GM12878 (cell line): ENCODE measurements at regions not wholly inside any gene's neighbourhood (a gene's known extent, or its start where the extent isn't known, plus 50 kb on each side); places are given as distances from the start of the nearest gene placed in this dataset.

ENCODE experiments used
- ATAC-seq: fragments of 200-7000 bp; cut with Tn5 transposase; 3 replicates; pipeline ENCODE4 v1.9.1; 2020; ENCODE audit warnings: mild to moderate bottlenecking, moderate library complexity
- BruUV-seq: library from RNA; stranded (reverse); fragments of 400-500 nt; replicated peaks from 2 replicates; lab custom pipeline; 2021; lab: Mats Ljungman, UMichigan
- CTCF ChIA-PET: fragments of 300-600 bp; sonication (Branson Sonifier 250); formaldehyde crosslinking; extraction: SDS; loops from one replicate; lab custom pipeline; 2021; ENCODE audit warnings: inconsistent platforms; lab: Yijun Ruan, JAX
- POLR2A ChIA-PET: fragments of 350-600 bp; formaldehyde crosslinking; extraction: SDS; loops from one replicate; lab custom pipeline; 2021; ENCODE audit warnings: inconsistent platforms; lab: Charles Lee
- RAD21 ChIA-PET: fragments of 300-600 bp; sonication (Branson Sonifier 250); formaldehyde crosslinking; loops from one replicate; lab custom pipeline; 2023; ENCODE audit warnings: antibody characterized with exemption; ENCODE audit not compliant: unreplicated experiment; lab: Charles Lee
- SMC1A ChIA-PET: fragments of 300-600 bp; sonication (Branson Sonifier 250); formaldehyde crosslinking; loops from one replicate; lab custom pipeline; 2023; ENCODE audit not compliant: unreplicated experiment, uncharacterized antibody; lab: Charles Lee
- DNase-seq: peaks from one replicate; pipeline ENCODE4 v3.0.0-alpha.2; 2011; ENCODE audit warnings: low read depth, low spot score
- FAIRE-seq: peaks from 3 replicates; lab custom pipeline; 2011; peaks lifted over from hg19 to GRCh38; lab: Jason Lieb, UNC
- H2AFZ ChIP-seq: 2 replicates; pipeline ENCODE4 v1.6.0; 2011; ENCODE audit warnings: low read depth, low read length, control low read depth; ENCODE audit not compliant: control insufficient read depth
- H3K27ac ChIP-seq: 2 replicates; pipeline ENCODE4 v1.5.1; 2011; ENCODE audit warnings: control low read depth; ENCODE audit not compliant: control insufficient read depth, insufficient read depth
- H3K27me3 ChIP-seq, 2 experiments: replicated peaks in 1 of 2; 2 replicates each; pipeline versions ENCODE4 v1.6.0 to v1.6.1; 2011; ENCODE audit warnings: low read length in 1 of 2; ENCODE audit not compliant: control insufficient read depth in 2 of 2, insufficient read depth in 2 of 2
- H3K36me3 ChIP-seq, 2 experiments: 2 replicates each; pipeline ENCODE4 v1.5.1; 2011; ENCODE audit warnings: low read length in 1 of 2; ENCODE audit not compliant: control insufficient read depth in 2 of 2, insufficient read depth in 2 of 2
- H3K4me1 ChIP-seq: 2 replicates; pipeline ENCODE4 v1.6.1; 2011; ENCODE audit warnings: mild to moderate bottlenecking, low read length, moderate library complexity, mixed read lengths; ENCODE audit not compliant: control insufficient read depth, insufficient read depth
- H3K4me2 ChIP-seq: 2 replicates; pipeline ENCODE4 v1.6.0; 2011; ENCODE audit warnings: control low read depth; ENCODE audit not compliant: control insufficient read depth, insufficient read depth
- H3K4me3 ChIP-seq: fragments of 200-600 bp; sonication (generic); 2 replicates; pipeline ENCODE4 v1.5.1; 2016
- H3K79me2 ChIP-seq: 2 replicates; pipeline ENCODE4 v1.6.0; 2011; ENCODE audit warnings: low read length; ENCODE audit not compliant: control insufficient read depth, insufficient read depth
- H3K9ac ChIP-seq: 2 replicates; pipeline ENCODE4 v1.8.0; 2011; ENCODE audit warnings: low read length, control low read depth, mixed read lengths; ENCODE audit not compliant: control insufficient read depth, insufficient read depth
- H3K9me3 ChIP-seq: replicated peaks from 3 replicates; pipeline ENCODE4 v1.5.1; 2011; ENCODE audit warnings: mild to moderate bottlenecking, low read length; ENCODE audit not compliant: control insufficient read depth, insufficient read depth
- H4K20me1 ChIP-seq: 2 replicates; pipeline ENCODE4 v1.6.0; 2011; ENCODE audit not compliant: control insufficient read depth, insufficient read depth
- E2F8 ChIP-seq: fragments of 450-650 bp; IDR thresholded peaks from 2 replicates; pipeline ENCODE4 v1.6.1; 2018; ENCODE audit warnings: mild to moderate bottlenecking, low read depth, moderate library complexity; ENCODE audit not compliant: partially characterized antibody
- EED ChIP-seq: sonication (generic); IDR thresholded peaks from 2 replicates; pipeline ENCODE4 v1.6.1; 2016; ENCODE audit warnings: antibody characterized with exemption, low read depth
- ETV6 ChIP-seq, 2 experiments: fragments of 450-650 bp in 1 of 2; IDR thresholded peaks in 1 of 2; conservative IDR thresholded peaks in 1 of 2; 2 replicates each; pipeline ENCODE4 v1.6.1; 2014; ENCODE audit warnings: antibody characterized with exemption in 1 of 2, borderline replicate concordance in 1 of 2, low read depth in 1 of 2, mild to moderate bottlenecking in 1 of 2, moderate library complexity in 1 of 2
- GABPA ChIP-seq: IDR thresholded peaks from 2 replicates; pipeline ENCODE4 v1.6.1; 2014; ENCODE audit warnings: antibody characterized with exemption, low read depth, mild to moderate bottlenecking, inconsistent platforms
- HDAC6 ChIP-seq: fragments of 200-600 bp; sonication (generic); IDR thresholded peaks from one replicate; pipeline ENCODE4 v1.8.0; 2017; ENCODE audit warnings: antibody characterized with exemption; ENCODE audit not compliant: unreplicated experiment
- MLLT1 ChIP-seq: fragments of 450-650 bp; IDR thresholded peaks from 2 replicates; pipeline ENCODE4 v1.6.1; 2016; ENCODE audit warnings: mild to moderate bottlenecking
- MTA2 ChIP-seq: fragments of 450-650 bp; IDR thresholded peaks from 2 replicates; pipeline ENCODE4 v1.6.1; 2016; ENCODE audit warnings: low read depth, mild to moderate bottlenecking, moderate library complexity
- NKRF ChIP-seq: fragments of 450-650 bp; conservative IDR thresholded peaks from 2 replicates; pipeline ENCODE4 v1.6.1; 2017; ENCODE audit warnings: mild to moderate bottlenecking, moderate library complexity
- PAX8 ChIP-seq: fragments of 450-650 bp; IDR thresholded peaks from 2 replicates; pipeline ENCODE4 v1.6.1; 2017; ENCODE audit warnings: mild to moderate bottlenecking, moderate library complexity
- PML ChIP-seq: IDR thresholded peaks from 2 replicates; pipeline ENCODE4 v1.6.1; 2012; ENCODE audit warnings: low read length, inconsistent platforms
- POLR2A ChIP-seq: IDR thresholded peaks from 2 replicates; pipeline ENCODE4 v1.6.1; 2011; ENCODE audit warnings: low read depth, mild to moderate bottlenecking, low read length
- SIN3A ChIP-seq: IDR thresholded peaks from 2 replicates; pipeline ENCODE4 v1.6.1; 2012; ENCODE audit warnings: low read depth, low read length, improper control_type of control experiment
- SMC3 ChIP-seq: IDR thresholded peaks from 2 replicates; pipeline ENCODE4 v1.6.1; 2011; ENCODE audit warnings: low read length, improper control_type of control experiment, borderline replicate concordance
- TBL1XR1 ChIP-seq: IDR thresholded peaks from 2 replicates; pipeline ENCODE4 v1.6.1; 2012; ENCODE audit warnings: low read depth, low read length, improper control_type of control experiment
- TCF3 ChIP-seq: IDR thresholded peaks from 2 replicates; pipeline ENCODE4 v1.6.1; 2012; ENCODE audit warnings: low read depth, mild to moderate bottlenecking, low read length, borderline replicate concordance; ENCODE audit not compliant: insufficient read depth
- ZZZ3 ChIP-seq: IDR thresholded peaks from 2 replicates; pipeline ENCODE4 v1.6.1; 2011; ENCODE audit warnings: low read depth; ENCODE audit not compliant: control insufficient read depth, insufficient read length
- WGBS: methylation state at CpG from one replicate; pipeline ENCODE4 v1.1.6; 2016; ENCODE audit warnings: low lambda C conversion rate; ENCODE audit not compliant: insufficient replicate concordance, insufficient coverage; ENCODE audit errors: missing lambda C conversion rate; 5-methylcytosine and 5-hydroxymethylcytosine counted together
- in situ Hi-C: fragments of 300-500 bp; cut with MboI; formaldehyde crosslinking; loops from 9 replicates; pipeline ENCODE4 v1.14.3; 2018; ENCODE audit warnings: mixed read lengths
- intact Hi-C: fragments of 100-400 bp; cut with micrococcal nuclease; formaldehyde crosslinking; loops from one replicate; pipeline ENCODE4 v1.14.2; 2022; ENCODE audit not compliant: unreplicated experiment

GRCh38 chr15:39344662-39345141 lies 236.2 kb upstream of the THBS1 start:
- Histone ChIP-seq H3K27me3 (no peaks in the 10 kb centered on the region), H3K4me3 (no peak overlapping the region), H3K9ac (no peak overlapping the region), H3K4me1 (no peaks in the 10 kb centered on the region), H3K9me3 (no peaks in the 10 kb centered on the region), H3K4me2 (no peak overlapping the region), H3K79me2 (no peaks in the 10 kb centered on the region), H3K36me3 (no peaks in the 10 kb centered on the region), H3K27ac (no peak overlapping the region), H4K20me1 (no peaks in the 10 kb centered on the region), H2AFZ (no peak overlapping the region)
- no TSS peak for BruUV-seq
- CTCF ChIA-PET: no interaction called here
- WGBS: 0% methylated on average over 3 of the region's 3 CpGs
- no peak for FAIRE-seq
- POLR2A ChIA-PET: no interaction called here
- intact Hi-C loops (no loop called here), in situ Hi-C loops (no loop called here)
- no peak for ATAC-seq
- RAD21 ChIA-PET: no interaction called here
- no peak for DNase-seq
- SMC1A ChIA-PET: interaction anchor here (1.0 kb wide), 1 partner anchor 99 kb away, joined by 3 read pairs; no protein-coding TSS in a partner anchor
- TF ChIP-seq TCF3 (no peak), PML (no peak), ZZZ3 (no peak), MLLT1 (no peak), ETV6 (conservative IDR thresholded peaks at IDR 0.05 in 1 of 2, IDR thresholded peaks at IDR 0.05 in 1 of 2; ENCODE audit: borderline replicate concordance in 1 of 2, low read depth in 1 of 2) (no peak), MTA2 (no peak), HDAC6 (no peak), EED (no peak), SIN3A (no peak), NKRF (no peak), POLR2A (no peak), E2F8 (no peak), TBL1XR1 (no peak), PAX8 (no peak), SMC3 (no peak), GABPA (no peak)
